HEK293T (cell line): ENCODE measurements at regions not wholly inside any gene's neighbourhood (a gene's known extent, or its start where the extent isn't known, plus 50 kb on each side); places are given as distances from the start of the nearest gene placed in this dataset.

Experiments used
- ELF4 ChIP-seq: fragments of 450-650 bp; IDR thresholded peaks from 2 replicates; pipeline ENCODE4 v1.6.1; 2017; ENCODE audit warnings: antibody characterized with exemption
- TARDBP ChIP-seq: fragments of 450-650 bp; IDR thresholded peaks from 2 replicates; pipeline ENCODE4 v1.6.1; 2016

DNA sequence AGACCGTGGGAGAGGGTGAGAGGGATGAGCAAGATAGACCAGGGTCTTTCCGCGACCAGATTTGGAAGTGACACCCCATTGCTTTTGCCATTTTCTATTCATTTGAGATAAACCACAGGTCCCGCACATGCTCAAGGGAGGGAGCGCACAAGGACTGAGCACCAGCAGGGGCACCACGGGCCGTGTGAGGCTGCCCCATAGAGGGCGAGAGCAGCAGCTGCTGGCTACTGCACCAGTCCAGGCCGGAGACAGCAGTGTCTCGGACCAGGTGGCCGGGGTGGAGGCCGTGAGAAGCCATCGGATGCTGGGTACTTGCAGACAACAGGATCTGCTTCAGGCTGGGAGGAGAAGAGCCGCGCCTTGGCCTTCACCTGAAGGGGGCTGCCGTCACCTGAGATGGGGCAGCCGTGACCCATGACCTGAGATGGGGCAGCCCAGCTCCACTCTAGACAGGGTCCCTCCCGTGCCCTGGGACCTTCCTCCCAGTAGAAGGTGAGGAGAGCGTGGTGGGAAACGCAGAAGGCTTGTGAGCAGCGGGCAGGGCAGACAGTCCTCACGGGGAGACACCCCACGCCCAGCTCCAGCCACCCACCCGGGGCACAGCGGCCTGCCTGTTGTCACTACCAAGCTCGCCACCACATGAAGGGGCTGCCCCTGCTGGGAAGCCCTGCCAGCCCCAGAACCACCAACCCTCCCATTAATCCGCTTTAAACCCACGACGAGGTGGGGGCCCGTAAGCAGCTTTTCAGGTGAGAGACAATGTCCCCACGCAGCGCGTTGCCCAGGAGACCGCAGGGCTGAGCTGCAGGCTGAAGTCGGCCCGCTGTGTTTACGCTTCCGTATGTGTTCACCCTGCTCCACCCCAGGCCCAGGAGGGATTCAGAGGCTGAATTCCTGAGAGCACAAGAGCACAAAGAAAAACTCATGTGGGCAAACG lies 61.7 kb upstream of the FBRSL1 start:
- TF ChIP-seq TARDBP = no peak
- no peak for TF ChIP-seq ELF4
